ENCODE measurements at regions not wholly inside any gene's neighbourhood (a gene's known extent, or its start where the extent isn't known, plus 50 kb on each side); places are given as distances from the start of the nearest gene placed in this dataset.

DNA sequence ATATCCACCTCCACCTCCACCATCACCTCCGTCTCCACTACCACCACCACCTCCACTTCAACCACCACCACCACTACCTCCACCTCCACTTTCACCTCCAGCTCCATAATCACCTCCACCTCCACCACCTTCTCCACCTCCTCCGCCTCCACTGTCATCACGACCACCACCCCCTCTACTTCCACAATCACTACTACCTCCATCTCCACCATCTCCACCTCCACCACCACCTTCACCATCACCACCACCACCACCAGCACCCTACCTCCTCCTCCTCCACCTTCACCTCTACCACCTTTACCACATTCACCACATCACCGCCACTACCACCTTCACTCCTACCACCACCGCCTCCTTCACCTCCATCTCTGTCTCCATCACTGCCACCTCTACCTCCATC, 435.7 kb downstream of the MCTP2 start:
- no TSS peak for BruUV-seq (replicated peaks)
- Histone ChIP-seq H3K9me3 (ENCODE audit: low read length) (no peaks in the 10 kb centered on the region), H3K79me2 (ENCODE audit: insufficient read depth, low read length) (no peaks in the 10 kb centered on the region), H4K20me1 (ENCODE audit: insufficient read depth, low read length) (no peaks in the 10 kb centered on the region), H2AFZ (ENCODE audit: low read length) (no peak overlapping the region), H3K36me3 (replicated peaks in 1 of 2; ENCODE audit: control insufficient read depth in 1 of 2, insufficient read depth in 2 of 2, low read length in 2 of 2) (no peaks in the 10 kb centered on the region), H3K27ac (ENCODE audit: extremely low read length, insufficient read depth, low read length) (no peak overlapping the region), H3K4me2 (ENCODE audit: low read depth, low read length) (no peak overlapping the region), H3K4me3 (replicated peaks in 1 of 3; ENCODE audit: insufficient read depth in 1 of 3, low read depth in 2 of 3, low read length in 3 of 3) (no peak overlapping the region), H3K9ac (ENCODE audit: insufficient read depth, low read depth, low read length) (no peak overlapping the region), H3K4me1 (ENCODE audit: insufficient read depth, low read length) (no peaks in the 10 kb centered on the region), H3K27me3 (ENCODE audit: control insufficient read depth in 1 of 2, insufficient read depth in 2 of 2, low read length in 2 of 2) (no peaks in the 10 kb centered on the region; a peak in 2 of 5 replicates)
- TF ChIP-seq ARNTL (CRISPR knock-in tag; IDR thresholded peaks at IDR 0.05): no peak
- no peak for TF ChIP-seq CHD4 (IDR thresholded peaks at IDR 0.05; ENCODE audit: borderline replicate concordance, low read length)
- no peak for TF ChIP-seq GATA4 (IDR thresholded peaks at IDR 0.05; ENCODE audit: borderline replicate concordance, low read depth)
- TF ChIP-seq ZNF7 (CRISPR knock-in tag; IDR thresholded peaks at IDR 0.05): no peak
- TF ChIP-seq LRRFIP1 (CRISPR knock-in tag; conservative IDR thresholded peaks at IDR 0.05): no peak
- no peak for TF ChIP-seq CERS6 (CRISPR knock-in tag; IDR thresholded peaks at IDR 0.05)
- TF ChIP-seq, protein P1, sequence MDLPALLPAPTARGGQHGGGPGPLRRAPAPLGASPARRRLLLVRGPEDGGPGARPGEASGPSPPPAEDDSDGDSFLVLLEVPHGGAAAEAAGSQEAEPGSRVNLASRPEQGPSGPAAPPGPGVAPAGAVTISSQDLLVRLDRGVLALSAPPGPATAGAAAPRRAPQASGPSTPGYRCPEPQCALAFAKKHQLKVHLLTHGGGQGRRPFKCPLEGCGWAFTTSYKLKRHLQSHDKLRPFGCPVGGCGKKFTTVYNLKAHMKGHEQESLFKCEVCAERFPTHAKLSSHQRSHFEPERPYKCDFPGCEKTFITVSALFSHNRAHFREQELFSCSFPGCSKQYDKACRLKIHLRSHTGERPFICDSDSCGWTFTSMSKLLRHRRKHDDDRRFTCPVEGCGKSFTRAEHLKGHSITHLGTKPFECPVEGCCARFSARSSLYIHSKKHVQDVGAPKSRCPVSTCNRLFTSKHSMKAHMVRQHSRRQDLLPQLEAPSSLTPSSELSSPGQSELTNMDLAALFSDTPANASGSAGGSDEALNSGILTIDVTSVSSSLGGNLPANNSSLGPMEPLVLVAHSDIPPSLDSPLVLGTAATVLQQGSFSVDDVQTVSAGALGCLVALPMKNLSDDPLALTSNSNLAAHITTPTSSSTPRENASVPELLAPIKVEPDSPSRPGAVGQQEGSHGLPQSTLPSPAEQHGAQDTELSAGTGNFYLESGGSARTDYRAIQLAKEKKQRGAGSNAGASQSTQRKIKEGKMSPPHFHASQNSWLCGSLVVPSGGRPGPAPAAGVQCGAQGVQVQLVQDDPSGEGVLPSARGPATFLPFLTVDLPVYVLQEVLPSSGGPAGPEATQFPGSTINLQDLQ (CRISPR knock-in tag; IDR thresholded peaks at IDR 0.05): no peak
- no peak for TF ChIP-seq JARID2 (CRISPR knock-in tag; IDR thresholded peaks at IDR 0.05; ENCODE audit: insufficient replicate concordance)
- TF ChIP-seq XBP1 (CRISPR knock-in tag; IDR thresholded peaks at IDR 0.05): no peak
- TF ChIP-seq MAFK (conservative IDR thresholded peaks at IDR 0.05 in 1 of 2, IDR thresholded peaks at IDR 0.05 in 1 of 2; ENCODE audit: low read length in 2 of 2): no peak
- TF ChIP-seq PPARG (CRISPR knock-in tag; conservative IDR thresholded peaks at IDR 0.05): no peak
- no peak for TF ChIP-seq TRIM24 (CRISPR knock-in tag; IDR thresholded peaks at IDR 0.05)
- in situ Hi-C loops (cut with HindIII; ENCODE audit: extremely low pct_ligation_motif_present, low pct_unique_long_range_greater_than_20kb): no loop called here
- no peak for DNase-seq (ENCODE audit: low spot score)
- WGBS (ENCODE audit: low lambda C conversion rate): 25% methylated on average over 5 of the region's 5 CpGs
- ChIA-PET CTCF (ENCODE audit: low intra/inter-chr PET ratio, low total read pairs) (no interaction called here), POLR2A (no interaction called here)
- FAIRE-seq: no peak
- no peak for ATAC-seq
- intact Hi-C loops (cut with micrococcal nuclease; ENCODE audit: unreplicated experiment): no loop called here
